Right ventricle myocardium inferior (tissue), 1 donor: ENCODE measurements at regions not wholly inside any gene's neighbourhood (a gene's known extent, or its start where the extent isn't known, plus 50 kb on each side); places are given as distances from the start of the nearest gene placed in this dataset.
"Not testable (repeated sequence)": the region's sequence is repeated elsewhere in the genome, so short reads cannot be mapped to it uniquely, and the experiment has no call there.

Experiments used
- ATAC-seq: fragments of 200-7000 bp; cut with Tn5 transposase; one replicate; pipeline ENCODE4 v1.9.1; 2020; ENCODE audit warnings: mild to moderate bottlenecking, moderate library complexity
- DNase-seq: peaks from one replicate; pipeline ENCODE4 v3.0.0; 2021; ENCODE audit errors: missing footprints
- intact Hi-C: fragments of 100-400 bp; cut with DNase I; formaldehyde crosslinking; loops from one replicate; pipeline ENCODE4 v1.11.0; 2022
- donor health status: DM: no; HTN: yes; CAD: no; lungs with severe emphysema.

- ATAC-seq, intact Hi-C loops, DNase-seq: not testable (repeated sequence)
These were observed 871.7 kb downstream of the IGSF11 start for GRCh38 chr3:118162627-118163588.

DNA sequence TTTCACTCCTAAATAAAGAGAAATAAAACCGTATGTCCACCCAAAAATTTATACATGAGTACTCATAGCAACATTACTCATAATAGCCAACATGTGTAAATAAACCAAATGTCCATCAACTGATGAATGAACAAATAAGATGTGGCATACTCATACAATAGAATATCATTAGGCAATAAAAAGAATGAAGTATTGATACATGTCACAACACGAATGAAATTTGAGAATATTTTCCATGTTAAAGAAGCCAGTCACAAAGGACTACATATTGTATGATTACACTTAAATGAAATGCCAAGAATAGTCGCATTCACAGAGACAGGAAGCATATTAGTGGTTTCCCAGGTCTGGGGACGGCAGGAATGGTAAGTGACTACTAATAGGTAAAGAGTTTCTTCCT, 869.2 kb downstream of the IGSF11 start:
- intact Hi-C loops = no loop called here
- ATAC-seq (no peak), DNase-seq (no peak)

DNA sequence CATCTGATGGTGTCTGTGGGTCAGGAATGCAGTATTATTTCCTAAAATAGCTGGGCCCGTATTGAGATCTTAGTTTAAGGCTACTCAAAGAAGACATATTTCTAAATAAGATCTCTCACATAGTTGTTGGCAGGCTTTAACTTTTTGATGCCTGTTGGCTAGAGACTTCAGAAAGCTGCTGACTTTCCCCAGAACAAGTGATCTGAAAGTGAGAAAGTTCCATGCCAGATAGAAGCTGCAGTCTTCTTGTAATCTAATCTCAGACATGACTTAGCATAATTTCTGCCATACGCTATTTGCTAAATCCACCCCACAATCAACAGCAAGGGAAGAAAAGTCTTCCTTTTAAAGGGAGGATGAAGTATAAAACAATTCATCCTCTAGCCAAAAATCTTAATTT, 867.1 kb downstream of the IGSF11 start:
- DNase-seq (no peak), ATAC-seq (no peak)
- intact Hi-C loops = no loop called here

DNA sequence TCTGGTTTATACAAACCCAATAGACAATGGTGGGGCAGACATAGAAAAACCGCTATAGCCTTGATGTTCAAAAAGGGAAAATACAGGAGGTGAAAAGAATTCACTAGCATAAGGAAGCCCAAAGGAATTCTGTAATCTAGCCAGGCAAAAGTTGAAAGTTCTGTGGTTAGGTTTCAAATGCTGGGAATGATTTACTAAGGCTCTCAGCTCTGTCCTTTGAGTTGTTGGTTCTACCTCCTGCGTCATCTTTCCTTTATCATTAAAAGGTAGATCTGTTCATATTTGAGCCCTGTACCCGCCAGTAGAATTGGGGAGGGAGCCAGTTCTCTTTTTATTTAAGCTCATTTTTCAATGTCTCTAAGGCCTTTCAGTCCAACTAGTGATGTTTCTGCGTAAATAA, 866.5 kb downstream of the IGSF11 start:
- ATAC-seq (no peak), DNase-seq (no peak)
- intact Hi-C loops = no loop called here

DNA sequence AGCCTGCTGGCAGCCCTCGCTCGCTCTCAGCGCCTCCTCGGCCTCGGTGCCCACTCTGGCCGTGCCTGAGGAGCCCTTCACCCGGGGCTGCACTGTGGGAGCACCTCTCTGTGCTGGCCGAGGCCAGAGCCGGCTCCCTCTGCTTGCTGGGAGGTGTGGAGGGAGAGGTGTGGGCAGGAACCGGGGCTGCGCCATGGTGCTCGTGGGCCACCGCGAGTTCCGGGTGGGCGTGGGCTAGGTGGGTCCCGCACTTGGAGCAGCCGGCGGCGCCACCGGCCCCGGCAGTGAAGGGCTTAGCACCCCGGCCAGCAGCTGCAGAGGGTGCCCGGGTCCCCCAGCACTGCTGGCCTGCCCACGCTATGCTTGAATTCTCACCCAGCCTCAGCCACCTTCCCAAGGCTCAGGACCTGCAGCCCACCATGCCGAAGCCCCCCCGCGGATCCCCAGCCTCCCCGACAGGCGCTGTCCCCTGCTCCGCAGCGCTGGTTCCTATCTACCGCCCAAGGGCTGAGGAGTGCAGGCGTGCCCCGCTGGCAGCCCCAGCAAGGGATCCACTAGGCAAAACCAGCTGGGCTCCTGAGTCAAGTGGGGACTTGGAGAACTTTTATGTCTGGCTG, 863.3 kb downstream of the IGSF11 start:
- no peak for DNase-seq
- intact Hi-C loops = no loop called here
- no peak for ATAC-seq

DNA sequence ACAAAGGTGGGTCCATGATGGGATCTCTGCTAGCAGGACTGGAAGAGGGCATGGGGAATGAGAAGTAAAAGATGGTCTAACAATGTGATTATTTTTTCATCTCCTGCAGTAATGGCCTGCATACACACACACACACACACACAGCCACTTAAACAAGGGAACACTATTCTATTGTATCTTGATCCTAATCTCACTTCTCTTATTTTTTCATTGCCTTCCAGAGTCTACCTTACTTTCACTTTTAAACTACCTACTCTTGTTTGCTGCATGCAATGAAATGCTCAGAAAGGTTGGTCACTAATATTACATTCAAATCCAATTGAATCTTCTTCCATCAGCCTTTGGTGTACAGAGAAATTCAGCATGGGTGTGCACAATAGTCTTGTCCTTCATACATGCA, 853.8 kb downstream of the IGSF11 start:
- ATAC-seq (no peak), DNase-seq (no peak)
- intact Hi-C loops = no loop called here

DNA sequence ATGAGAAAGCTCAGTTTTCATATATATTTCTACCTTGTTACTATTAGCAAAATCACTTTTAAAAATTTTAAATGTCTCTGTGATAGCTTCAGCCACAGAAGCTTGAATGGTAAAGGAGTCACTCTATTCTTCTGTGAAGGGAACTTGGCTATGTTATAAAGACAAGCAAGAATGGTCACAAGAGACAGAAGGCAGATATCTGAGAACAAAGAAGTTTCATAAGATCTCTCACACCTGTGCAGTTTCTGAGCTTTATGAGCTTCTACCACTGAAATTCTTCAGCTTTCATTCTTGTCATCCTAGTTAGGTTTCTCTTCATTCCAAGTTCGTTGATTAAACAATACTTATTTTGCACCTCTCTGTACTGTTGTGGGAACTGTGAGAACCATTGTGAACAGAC, 853.4 kb downstream of the IGSF11 start:
- intact Hi-C loops = no loop called here
- ATAC-seq (no peak), DNase-seq (no peak)

GRCh38 chr3:118186051-118186450, 848.6 kb downstream of the IGSF11 start:
- DNase-seq (no peak), ATAC-seq (no peak)
- intact Hi-C loops = no loop called here

GRCh38 chr3:118187221-118187620, 847.4 kb downstream of the IGSF11 start:
- no peak for DNase-seq
- no peak for ATAC-seq
- intact Hi-C loops = no loop called here

DNA sequence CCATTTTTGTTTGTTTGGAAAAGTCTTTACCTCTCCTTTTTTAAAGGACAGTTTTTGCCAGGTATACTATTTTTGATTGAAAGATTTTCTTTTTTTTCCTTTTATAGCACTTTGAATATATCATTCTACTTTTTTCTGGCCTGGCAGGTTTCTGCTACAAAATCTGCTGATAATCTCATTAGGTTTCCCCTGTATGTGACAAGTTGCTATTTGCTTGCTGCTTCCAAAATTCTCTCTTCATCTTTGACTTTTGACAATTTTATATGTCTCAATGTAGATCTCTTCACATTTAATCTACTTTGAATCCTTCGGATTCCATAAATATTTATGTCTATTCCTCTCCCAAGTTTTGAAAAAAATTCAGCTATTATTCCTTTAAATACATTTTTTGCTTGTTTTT, 838.5 kb downstream of the IGSF11 start:
- no peak for ATAC-seq
- DNase-seq = no peak
- intact Hi-C loops = no loop called here

DNA sequence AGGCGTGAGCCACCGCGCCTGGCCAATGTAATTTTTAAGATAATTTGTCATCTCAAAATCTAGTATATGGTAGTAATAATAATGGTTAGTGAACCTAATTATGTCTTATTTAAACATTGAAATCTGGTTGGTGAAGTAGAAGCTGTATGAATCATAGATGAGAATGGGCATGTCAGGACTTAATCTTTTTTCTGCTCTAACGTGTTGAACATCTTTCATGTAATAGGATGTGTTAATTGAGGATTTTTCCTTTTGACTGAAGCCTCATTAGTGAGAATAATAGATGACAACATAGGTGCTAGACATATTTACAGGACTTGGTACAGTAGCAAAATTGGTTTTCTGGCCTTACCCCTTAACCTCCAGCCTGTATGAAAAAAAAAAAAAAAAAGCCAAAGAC, 835.6 kb downstream of the IGSF11 start:
- ATAC-seq = no peak
- no peak for DNase-seq
- intact Hi-C loops = no loop called here

- intact Hi-C loops = no loop called here
- no peak for DNase-seq
- no peak for ATAC-seq
These were observed 830.5 kb downstream of the IGSF11 start for GRCh38 chr3:118204052-118204656.

DNA sequence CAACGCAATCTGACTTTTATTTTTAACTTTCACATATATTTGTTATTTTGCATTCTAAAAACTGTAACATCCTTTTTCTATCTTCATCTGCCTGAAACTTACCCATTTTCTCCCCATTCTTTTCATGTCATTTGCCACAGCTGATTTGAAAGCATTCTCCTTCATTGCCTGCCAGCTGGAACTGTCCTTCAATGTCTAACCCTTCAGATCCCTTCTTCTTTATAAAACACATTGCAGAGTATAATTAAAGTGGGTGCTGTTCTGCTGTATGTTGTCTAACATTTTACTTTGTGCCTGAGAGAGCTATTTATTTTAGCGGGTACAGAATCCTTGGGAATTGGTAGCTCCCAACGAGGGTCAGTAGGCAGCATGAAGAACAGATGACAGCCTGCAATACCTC, 827.4 kb downstream of the IGSF11 start:
- no peak for ATAC-seq
- intact Hi-C loops = no loop called here
- DNase-seq = no peak

GRCh38 chr3:118208642-118209041, 826.0 kb downstream of the IGSF11 start:
- DNase-seq = no peak
- ATAC-seq = no peak
- intact Hi-C loops = no loop called here

DNA sequence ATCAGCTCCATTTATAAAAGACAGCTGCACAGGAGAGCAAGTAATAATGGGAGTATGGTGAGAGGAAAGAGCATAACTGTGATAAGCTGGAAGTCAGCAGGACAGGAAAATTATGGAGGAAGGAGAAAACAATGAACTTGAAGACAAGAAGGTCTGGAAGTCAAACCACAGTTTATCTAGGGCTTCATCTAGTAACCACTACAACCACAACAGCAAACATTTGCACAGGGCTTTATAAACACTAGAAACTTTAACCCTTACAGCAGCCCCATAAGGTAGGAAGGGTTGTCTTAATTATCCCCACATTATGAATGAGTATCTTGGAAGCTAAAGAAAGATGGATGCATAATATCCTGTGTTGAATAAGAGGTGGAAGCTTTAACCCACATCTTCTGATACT, 820.8 kb downstream of the IGSF11 start:
- intact Hi-C loops = no loop called here
- ATAC-seq (no peak), DNase-seq (no peak)

GRCh38 chr3:118226206-118226605, 808.4 kb downstream of the IGSF11 start:
- DNase-seq (no peak), ATAC-seq (no peak)
- intact Hi-C loops = no loop called here

DNA sequence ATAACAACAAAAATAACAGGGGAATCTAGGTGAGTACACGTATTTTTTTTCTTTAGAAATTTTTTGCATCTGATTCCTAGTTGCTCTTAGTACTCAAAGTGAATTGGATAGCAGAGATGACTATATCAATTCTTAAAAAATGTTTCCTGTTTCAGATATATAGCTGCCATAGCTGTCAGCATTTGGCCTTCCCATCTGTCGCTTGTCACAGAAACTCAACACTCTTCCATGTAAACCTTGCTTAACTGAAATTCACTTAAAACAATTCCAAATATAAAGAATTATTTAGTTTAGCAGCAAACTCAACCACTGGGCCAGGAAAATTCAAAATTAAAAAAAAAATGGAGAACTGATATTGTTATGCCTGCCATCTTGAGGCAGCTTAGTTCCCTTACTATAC, 807.5 kb downstream of the IGSF11 start:
- ATAC-seq = no peak
- intact Hi-C loops = no loop called here
- no peak for DNase-seq

GRCh38 chr3:118228151-118228550, 806.5 kb downstream of the IGSF11 start:
- intact Hi-C loops = no loop called here
- no peak for DNase-seq
- no peak for ATAC-seq

DNA sequence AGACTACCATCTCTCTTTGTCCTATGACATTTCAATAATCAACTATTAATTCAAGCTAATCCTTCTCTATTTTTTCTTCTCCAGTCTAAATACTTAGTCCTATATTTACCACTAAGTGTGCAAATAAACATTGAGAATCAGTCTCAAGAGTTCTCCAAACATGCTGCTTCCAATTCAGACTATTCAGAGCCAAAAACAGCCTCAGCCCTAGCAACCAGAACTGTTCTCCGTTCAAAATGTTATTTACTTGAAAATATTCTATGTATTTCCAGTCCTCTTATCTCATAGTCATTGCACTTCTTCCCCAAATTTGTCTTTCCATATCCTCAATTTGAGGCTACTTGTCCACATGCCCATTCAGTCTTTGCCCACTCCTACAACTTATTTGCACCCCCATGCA, 805.5 kb downstream of the IGSF11 start:
- no peak for ATAC-seq
- intact Hi-C loops = no loop called here

GRCh38 chr3:118231578-118231977, 803.1 kb downstream of the IGSF11 start:
- no peak for ATAC-seq
- no peak for DNase-seq
- intact Hi-C loops = no loop called here

More for the DNA sequence above, 805.5 kb downstream of the IGSF11 start:
- DNase-seq = no peak
